Fibroblast of mammary gland (primary cell): ENCODE measurements at regions not wholly inside any gene's neighbourhood (a gene's known extent, or its start where the extent isn't known, plus 50 kb on each side); places are given as distances from the start of the nearest gene placed in this dataset.

Source experiments
- DNase-seq: peaks from one replicate; pipeline ENCODE4 v3.0.0-alpha.2; 2010; ENCODE audit warnings: low read depth
- H3K4me3 ChIP-seq: 2 replicates; pipeline ENCODE4 v1.5.1; 2011; ENCODE audit warnings: low read depth, mild to moderate bottlenecking, low read length, moderate library complexity; ENCODE audit not compliant: control insufficient read depth
- TF ChIP-seq, protein P1 (sequence below): conservative IDR thresholded peaks from 2 replicates; pipeline ENCODE4 v1.5.1; 2011; ENCODE audit warnings: low read depth, low read length, inconsistent platforms; ENCODE audit not compliant: control insufficient read depth, insufficient read depth

- no peak for DNase-seq
- H3K4me3 ChIP-seq, result no peak overlapping the region
- TF ChIP-seq, protein P1, sequence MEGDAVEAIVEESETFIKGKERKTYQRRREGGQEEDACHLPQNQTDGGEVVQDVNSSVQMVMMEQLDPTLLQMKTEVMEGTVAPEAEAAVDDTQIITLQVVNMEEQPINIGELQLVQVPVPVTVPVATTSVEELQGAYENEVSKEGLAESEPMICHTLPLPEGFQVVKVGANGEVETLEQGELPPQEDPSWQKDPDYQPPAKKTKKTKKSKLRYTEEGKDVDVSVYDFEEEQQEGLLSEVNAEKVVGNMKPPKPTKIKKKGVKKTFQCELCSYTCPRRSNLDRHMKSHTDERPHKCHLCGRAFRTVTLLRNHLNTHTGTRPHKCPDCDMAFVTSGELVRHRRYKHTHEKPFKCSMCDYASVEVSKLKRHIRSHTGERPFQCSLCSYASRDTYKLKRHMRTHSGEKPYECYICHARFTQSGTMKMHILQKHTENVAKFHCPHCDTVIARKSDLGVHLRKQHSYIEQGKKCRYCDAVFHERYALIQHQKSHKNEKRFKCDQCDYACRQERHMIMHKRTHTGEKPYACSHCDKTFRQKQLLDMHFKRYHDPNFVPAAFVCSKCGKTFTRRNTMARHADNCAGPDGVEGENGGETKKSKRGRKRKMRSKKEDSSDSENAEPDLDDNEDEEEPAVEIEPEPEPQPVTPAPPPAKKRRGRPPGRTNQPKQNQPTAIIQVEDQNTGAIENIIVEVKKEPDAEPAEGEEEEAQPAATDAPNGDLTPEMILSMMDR, result no peak
These were observed 947.1 kb upstream of the MBL2 start for GRCh38 chr10:53719658-53720057.

DNA sequence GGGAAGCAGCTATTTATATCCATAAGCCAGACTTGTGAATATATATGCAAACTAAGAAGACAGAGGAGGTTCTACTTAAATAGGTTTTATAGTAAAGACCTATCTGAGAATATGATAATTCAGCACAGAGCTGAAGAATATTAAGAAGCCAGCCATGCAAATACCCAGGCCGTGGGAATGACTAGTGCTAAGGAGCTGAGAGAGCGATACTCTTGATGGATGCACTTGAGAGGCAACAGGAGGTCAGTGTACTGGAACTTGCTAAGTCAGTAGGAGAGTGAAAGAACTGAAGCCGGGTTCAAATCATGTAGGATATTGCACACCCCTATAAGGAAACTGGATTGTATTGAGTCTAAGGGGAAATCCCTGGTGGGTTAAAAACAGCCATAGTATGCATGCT is 943.6 kb upstream of the MBL2 start:
- TF ChIP-seq, protein P1, result no peak
- H3K4me3 ChIP-seq, result no peak overlapping the region
- DNase-seq, result no peak

DNA sequence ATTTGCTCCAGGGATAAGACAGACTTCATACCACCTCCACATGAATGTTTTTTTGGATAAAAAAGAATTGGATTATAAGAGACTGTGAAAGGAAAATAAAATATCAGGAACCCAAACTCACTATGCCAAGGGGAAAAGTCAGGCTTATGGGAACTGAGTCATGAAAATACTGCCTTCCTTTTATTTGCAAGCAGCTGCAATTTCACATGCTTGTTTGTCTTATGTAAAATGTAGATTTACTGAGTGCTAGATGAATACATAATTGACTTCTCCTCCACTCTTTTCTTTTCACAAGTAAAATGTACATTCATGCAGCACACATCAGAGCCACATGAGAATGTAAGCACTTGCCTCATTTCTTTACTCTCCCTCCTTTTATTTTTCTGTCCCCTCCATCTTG is 940.8 kb upstream of the MBL2 start:
- no peak overlapping the region for H3K4me3 ChIP-seq
- TF ChIP-seq, protein P1, result no peak
- DNase-seq, result no peak

GRCh38 chr10:53702489-53702888 is 929.9 kb upstream of the MBL2 start:
- DNase-seq, result no peak

DNA sequence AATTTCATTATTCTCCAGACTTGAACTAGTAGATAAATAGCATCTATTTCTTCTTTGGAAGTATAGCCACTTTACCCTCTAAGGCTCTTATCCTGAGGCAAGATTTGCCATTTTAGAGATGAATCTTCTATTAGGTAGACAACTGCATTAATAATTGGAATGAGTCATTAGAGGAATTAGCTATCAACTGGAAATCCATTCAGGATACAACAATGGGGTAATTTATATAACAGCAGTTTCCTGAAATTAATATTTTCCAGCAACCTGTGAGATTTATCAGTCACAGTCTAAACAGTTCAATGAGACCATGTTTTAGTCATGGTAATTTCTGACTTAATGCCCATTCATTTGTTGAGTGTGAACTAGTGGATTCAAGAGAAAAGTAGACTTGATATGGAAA is 928.6 kb upstream of the MBL2 start:
- TF ChIP-seq, protein P1, result no peak
- DNase-seq, result no peak
- no peak overlapping the region for H3K4me3 ChIP-seq

More at GRCh38 chr10:53702489-53702888, 929.9 kb upstream of the MBL2 start:
- H3K4me3 ChIP-seq, result no peak overlapping the region
- TF ChIP-seq, protein P1, result no peak

DNA sequence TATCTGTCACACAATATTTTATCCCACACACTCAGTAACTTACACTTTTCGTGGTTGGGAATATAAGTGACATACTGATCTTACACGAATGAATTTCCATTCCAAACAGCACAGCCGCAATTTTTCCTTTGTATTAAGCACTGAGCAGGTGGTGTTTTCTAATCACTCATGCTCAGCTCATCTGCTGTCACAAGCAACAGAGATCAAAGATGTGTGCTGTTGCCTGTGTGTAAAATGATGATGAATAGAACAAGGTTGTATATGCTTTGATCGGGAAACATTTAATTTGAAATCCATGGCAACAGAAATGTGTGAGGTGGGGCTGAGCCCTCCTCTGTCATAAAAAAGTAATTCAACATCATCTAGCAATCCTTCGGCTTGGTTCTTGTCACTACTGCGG is 927.7 kb upstream of the MBL2 start:
- H3K4me3 ChIP-seq, result no peak overlapping the region
- TF ChIP-seq, protein P1, result no peak
- no peak for DNase-seq

- DNase-seq, result no peak
- no peak overlapping the region for H3K4me3 ChIP-seq
- TF ChIP-seq, protein P1, result no peak
These were observed 927.1 kb upstream of the MBL2 start for GRCh38 chr10:53699684-53700083.
